Neural cell (in vitro differentiated cells): ENCODE measurements at regions not wholly inside any gene's neighbourhood (a gene's known extent, or its start where the extent isn't known, plus 50 kb on each side); places are given as distances from the start of the nearest gene placed in this dataset.

ENCODE experiments used
- H2AFZ ChIP-seq: fragments of 200-600, 300-800 bp; sonication (generic), shearing (Covaris generic); 2 replicates; pipeline ENCODE4 v1.6.0; 2014; ENCODE audit warnings: low read depth, mild to moderate bottlenecking, antibody characterized with exemption, low read length, moderate library complexity
- H3F3A ChIP-seq: fragments of 200-600 bp; shearing (Covaris generic); 2 replicates; pipeline ENCODE4 v1.6.1; 2016; ENCODE audit warnings: mild to moderate bottlenecking, moderate library complexity, mixed read lengths, antibody characterized with exemption, low read length; ENCODE audit not compliant: insufficient read depth, poor library complexity, severe bottlenecking
- H3K27ac ChIP-seq: fragments of 200-600, 300-800 bp; sonication (generic), shearing (Covaris generic); 2 replicates; pipeline ENCODE4 v1.5.1; 2014; ENCODE audit warnings: mild to moderate bottlenecking, low read length, moderate library complexity
- H3K27me3 ChIP-seq: fragments of 300-800, 200-600 bp; sonication (generic), shearing (Covaris generic); 2 replicates; pipeline ENCODE4 v1.6.0; 2014; ENCODE audit warnings: mild to moderate bottlenecking, low read depth, low read length, moderate library complexity; ENCODE audit not compliant: insufficient read depth
- H3K36me3 ChIP-seq: fragments of 300-800, 200-600 bp; sonication (generic), shearing (Covaris generic); 2 replicates; pipeline ENCODE4 v1.5.1; 2014; ENCODE audit warnings: mild to moderate bottlenecking, antibody characterized with exemption, low read length, moderate library complexity; ENCODE audit not compliant: insufficient read depth
- H3K4me2 ChIP-seq: fragments of 300-800, 200-600 bp; sonication (generic), shearing (Covaris generic); 2 replicates; pipeline ENCODE4 v1.6.0; 2014; ENCODE audit warnings: mild to moderate bottlenecking, low read length
- H3K4me3 ChIP-seq: fragments of 300-800, 200-600 bp; sonication (generic), shearing (Covaris generic); 2 replicates; pipeline ENCODE4 v1.5.1; 2014; ENCODE audit warnings: mild to moderate bottlenecking, low read length, moderate library complexity
- H3K79me2 ChIP-seq: fragments of 200-600 bp; shearing (Covaris generic); replicated peaks from 2 replicates; pipeline ENCODE4 v1.6.0; 2014; ENCODE audit warnings: mild to moderate bottlenecking, low read length, moderate library complexity; ENCODE audit not compliant: insufficient read depth
- H3K9ac ChIP-seq: fragments of 300-800, 200-600 bp; sonication (generic), shearing (Covaris generic); 2 replicates; pipeline ENCODE4 v1.6.1; 2016; ENCODE audit warnings: mild to moderate bottlenecking, low read length, mixed read lengths
- H3K9me2 ChIP-seq: fragments of 200-600 bp; shearing (Covaris generic); 2 replicates; pipeline ENCODE4 v1.6.1; 2016; ENCODE audit warnings: mild to moderate bottlenecking, low read length, mixed read lengths; ENCODE audit not compliant: insufficient read depth
- H3K9me3 ChIP-seq: fragments of 200-600, 300-800 bp; sonication (generic), shearing (Covaris generic); 2 replicates; pipeline ENCODE4 v1.6.1; 2016; ENCODE audit warnings: mild to moderate bottlenecking, mixed run types, low read length, moderate library complexity, mixed read lengths
- H4K20me1 ChIP-seq: fragments of 200-600 bp; shearing (Covaris generic); 2 replicates; pipeline ENCODE4 v1.6.1; 2016; ENCODE audit warnings: mild to moderate bottlenecking, mixed run types; ENCODE audit not compliant: insufficient read depth
- CTCF ChIP-seq: fragments of 450-650 bp; IDR thresholded peaks from 2 replicates; pipeline ENCODE4 v1.5.1; 2014; ENCODE audit warnings: antibody characterized with exemption, mild to moderate bottlenecking, moderate library complexity; ENCODE audit not compliant: poor library complexity, severe bottlenecking
- EP300 ChIP-seq: fragments of 450-650 bp; conservative IDR thresholded peaks from 2 replicates; pipeline ENCODE4 v1.6.1; 2014; ENCODE audit warnings: antibody characterized with exemption, mild to moderate bottlenecking, moderate library complexity; ENCODE audit not compliant: poor library complexity, severe bottlenecking
- EZH2 ChIP-seq: fragments of 200-600, 300-800 bp; shearing (Covaris generic), sonication (generic); IDR thresholded peaks from 2 replicates; pipeline ENCODE4 v1.6.1; 2014; ENCODE audit warnings: antibody characterized with exemption, low read length, borderline replicate concordance, mild to moderate bottlenecking; ENCODE audit not compliant: insufficient read depth, poor library complexity, severe bottlenecking
- MXI1 ChIP-seq: fragments of 450-650 bp; conservative IDR thresholded peaks from 2 replicates; pipeline ENCODE4 v1.6.1; 2014; ENCODE audit warnings: antibody characterized with exemption, mild to moderate bottlenecking; ENCODE audit not compliant: poor library complexity, severe bottlenecking
- POLR2AphosphoS5 ChIP-seq: IDR thresholded peaks from 2 replicates; pipeline ENCODE4 v1.6.1; 2012
- RAD21 ChIP-seq: fragments of 450-650 bp; conservative IDR thresholded peaks from 2 replicates; pipeline ENCODE4 v1.6.1; 2014; ENCODE audit warnings: antibody characterized with exemption, mild to moderate bottlenecking, moderate library complexity
- SMC3 ChIP-seq: fragments of 450-650 bp; conservative IDR thresholded peaks from 2 replicates; pipeline ENCODE4 v1.6.1; 2014; ENCODE audit warnings: antibody characterized with exemption, mild to moderate bottlenecking, moderate library complexity; ENCODE audit not compliant: poor library complexity
- TAF1 ChIP-seq: IDR thresholded peaks from 2 replicates; pipeline ENCODE4 v1.6.1; 2012; ENCODE audit warnings: low read depth
- TF ChIP-seq, protein P1 (sequence below): IDR thresholded peaks from 2 replicates; pipeline ENCODE4 v1.6.1; 2012; ENCODE audit warnings: borderline replicate concordance

- H3K36me3 ChIP-seq = no peaks in the 10 kb centered on the region
Observed at GRCh38 chr15:95739131-95739530, 591.4 kb upstream of the NR2F2 start.

GRCh38 chr15:95741830-95742229 lies 588.7 kb upstream of the NR2F2 start:
- no peak overlapping the region for H3K9ac ChIP-seq
- H3K27me3 ChIP-seq = no peaks in the 10 kb centered on the region
- H3K4me2 ChIP-seq = no peak overlapping the region
- H3F3A ChIP-seq = no peaks in the 10 kb centered on the region
- H3K36me3 ChIP-seq = no peaks in the 10 kb centered on the region
- no peaks in the 10 kb centered on the region for H3K9me2 ChIP-seq
- H3K9me3 ChIP-seq = no peaks in the 10 kb centered on the region
- H4K20me1 ChIP-seq = no peaks in the 10 kb centered on the region
- no peak overlapping the region for H3K4me3 ChIP-seq
- H3K79me2 ChIP-seq = no peaks in the 10 kb centered on the region
- no peak overlapping the region for H3K27ac ChIP-seq
- H2AFZ ChIP-seq = no peak overlapping the region
- TF ChIP-seq SMC3 (no peak), POLR2AphosphoS5 (no peak), EP300 (no peak), EZH2 (no peak), MXI1 (no peak), TAF1 (no peak), CTCF (no peak), RAD21 (no peak)
- TF ChIP-seq, protein P1, sequence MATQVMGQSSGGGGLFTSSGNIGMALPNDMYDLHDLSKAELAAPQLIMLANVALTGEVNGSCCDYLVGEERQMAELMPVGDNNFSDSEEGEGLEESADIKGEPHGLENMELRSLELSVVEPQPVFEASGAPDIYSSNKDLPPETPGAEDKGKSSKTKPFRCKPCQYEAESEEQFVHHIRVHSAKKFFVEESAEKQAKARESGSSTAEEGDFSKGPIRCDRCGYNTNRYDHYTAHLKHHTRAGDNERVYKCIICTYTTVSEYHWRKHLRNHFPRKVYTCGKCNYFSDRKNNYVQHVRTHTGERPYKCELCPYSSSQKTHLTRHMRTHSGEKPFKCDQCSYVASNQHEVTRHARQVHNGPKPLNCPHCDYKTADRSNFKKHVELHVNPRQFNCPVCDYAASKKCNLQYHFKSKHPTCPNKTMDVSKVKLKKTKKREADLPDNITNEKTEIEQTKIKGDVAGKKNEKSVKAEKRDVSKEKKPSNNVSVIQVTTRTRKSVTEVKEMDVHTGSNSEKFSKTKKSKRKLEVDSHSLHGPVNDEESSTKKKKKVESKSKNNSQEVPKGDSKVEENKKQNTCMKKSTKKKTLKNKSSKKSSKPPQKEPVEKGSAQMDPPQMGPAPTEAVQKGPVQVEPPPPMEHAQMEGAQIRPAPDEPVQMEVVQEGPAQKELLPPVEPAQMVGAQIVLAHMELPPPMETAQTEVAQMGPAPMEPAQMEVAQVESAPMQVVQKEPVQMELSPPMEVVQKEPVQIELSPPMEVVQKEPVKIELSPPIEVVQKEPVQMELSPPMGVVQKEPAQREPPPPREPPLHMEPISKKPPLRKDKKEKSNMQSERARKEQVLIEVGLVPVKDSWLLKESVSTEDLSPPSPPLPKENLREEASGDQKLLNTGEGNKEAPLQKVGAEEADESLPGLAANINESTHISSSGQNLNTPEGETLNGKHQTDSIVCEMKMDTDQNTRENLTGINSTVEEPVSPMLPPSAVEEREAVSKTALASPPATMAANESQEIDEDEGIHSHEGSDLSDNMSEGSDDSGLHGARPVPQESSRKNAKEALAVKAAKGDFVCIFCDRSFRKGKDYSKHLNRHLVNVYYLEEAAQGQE = no peak

More at GRCh38 chr15:95739131-95739530, 591.4 kb upstream of the NR2F2 start:
- no peak overlapping the region for H3K27ac ChIP-seq
- no peak overlapping the region for H3K9ac ChIP-seq
- no peaks in the 10 kb centered on the region for H3K27me3 ChIP-seq
- no peak overlapping the region for H2AFZ ChIP-seq
- H3K9me2 ChIP-seq = no peaks in the 10 kb centered on the region
- H3K4me2 ChIP-seq = no peak overlapping the region
- no peaks in the 10 kb centered on the region for H3F3A ChIP-seq
- H3K79me2 ChIP-seq = no peaks in the 10 kb centered on the region
- TF ChIP-seq TAF1 (no peak), EP300 (no peak), MXI1 (no peak), EZH2 (no peak), CTCF (no peak), SMC3 (no peak), RAD21 (no peak), POLR2AphosphoS5 (no peak)
- TF ChIP-seq, protein P1 = no peak
- H3K4me3 ChIP-seq = no peak overlapping the region
- no peaks in the 10 kb centered on the region for H4K20me1 ChIP-seq
- no peaks in the 10 kb centered on the region for H3K9me3 ChIP-seq
